Ishikawa (cell line): ENCODE measurements at regions not wholly inside any gene's neighbourhood (a gene's known extent, or its start where the extent isn't known, plus 50 kb on each side); places are given as distances from the start of the nearest gene placed in this dataset.

Source experiments
- CEBPB ChIP-seq: IDR thresholded peaks from 2 replicates; pipeline ENCODE4 v1.6.1; 2012
- CREB1 ChIP-seq: IDR thresholded peaks from 2 replicates; pipeline ENCODE4 v1.6.1; 2012; ENCODE audit warnings: low read depth
- EGR1 ChIP-seq: IDR thresholded peaks from 2 replicates; pipeline ENCODE4 v1.6.1; 2012
- EP300 ChIP-seq: IDR thresholded peaks from 2 replicates; pipeline ENCODE4 v1.6.1; 2012; ENCODE audit warnings: borderline replicate concordance
- FOXM1 ChIP-seq: IDR thresholded peaks from 2 replicates; pipeline ENCODE4 v1.6.1; 2012; ENCODE audit warnings: low read depth, borderline replicate concordance
- NFIC ChIP-seq: IDR thresholded peaks from 2 replicates; pipeline ENCODE4 v1.6.1; 2012
- RAD21 ChIP-seq: IDR thresholded peaks from 2 replicates; pipeline ENCODE4 v1.6.1; 2012; ENCODE audit warnings: low read depth
- REST ChIP-seq: IDR thresholded peaks from 2 replicates; pipeline ENCODE4 v1.6.1; 2012; ENCODE audit warnings: low read depth, mild to moderate bottlenecking
- TAF1 ChIP-seq: IDR thresholded peaks from 2 replicates; pipeline ENCODE4 v1.6.1; 2012; ENCODE audit warnings: low read depth, mild to moderate bottlenecking
- TCF12 ChIP-seq: IDR thresholded peaks from 2 replicates; pipeline ENCODE4 v1.6.1; 2012; ENCODE audit warnings: low read depth
- TEAD4 ChIP-seq: IDR thresholded peaks from 2 replicates; pipeline ENCODE4 v1.6.1; 2012
- YY1 ChIP-seq: IDR thresholded peaks from 2 replicates; pipeline ENCODE4 v1.6.1; 2012; ENCODE audit warnings: low read depth
- ZBTB7A ChIP-seq: IDR thresholded peaks from 2 replicates; pipeline ENCODE4 v1.6.1; 2012; ENCODE audit warnings: low read depth
- TF ChIP-seq, protein P1 (sequence below): IDR thresholded peaks from 2 replicates; pipeline ENCODE4 v1.6.1; 2012
- TF ChIP-seq, protein P2 (sequence below): IDR thresholded peaks from 2 replicates; pipeline ENCODE4 v1.6.1; 2012

- TF ChIP-seq FOXM1 (no peak), TAF1 (no peak), TCF12 (no peak), NFIC (no peak), EP300 (no peak), REST (no peak), RAD21 (no peak), CREB1 (no peak), EGR1 (no peak), CEBPB (no peak), YY1 (no peak)
- TF ChIP-seq, protein P1, sequence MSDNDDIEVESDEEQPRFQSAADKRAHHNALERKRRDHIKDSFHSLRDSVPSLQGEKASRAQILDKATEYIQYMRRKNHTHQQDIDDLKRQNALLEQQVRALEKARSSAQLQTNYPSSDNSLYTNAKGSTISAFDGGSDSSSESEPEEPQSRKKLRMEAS = no peak
- TF ChIP-seq, protein P2, sequence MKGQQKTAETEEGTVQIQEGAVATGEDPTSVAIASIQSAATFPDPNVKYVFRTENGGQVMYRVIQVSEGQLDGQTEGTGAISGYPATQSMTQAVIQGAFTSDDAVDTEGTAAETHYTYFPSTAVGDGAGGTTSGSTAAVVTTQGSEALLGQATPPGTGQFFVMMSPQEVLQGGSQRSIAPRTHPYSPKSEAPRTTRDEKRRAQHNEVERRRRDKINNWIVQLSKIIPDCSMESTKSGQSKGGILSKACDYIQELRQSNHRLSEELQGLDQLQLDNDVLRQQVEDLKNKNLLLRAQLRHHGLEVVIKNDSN = no peak
These were observed 56.3 kb upstream of the ZNF92 start for GRCh38 chr7:65317372-65317771.

DNA sequence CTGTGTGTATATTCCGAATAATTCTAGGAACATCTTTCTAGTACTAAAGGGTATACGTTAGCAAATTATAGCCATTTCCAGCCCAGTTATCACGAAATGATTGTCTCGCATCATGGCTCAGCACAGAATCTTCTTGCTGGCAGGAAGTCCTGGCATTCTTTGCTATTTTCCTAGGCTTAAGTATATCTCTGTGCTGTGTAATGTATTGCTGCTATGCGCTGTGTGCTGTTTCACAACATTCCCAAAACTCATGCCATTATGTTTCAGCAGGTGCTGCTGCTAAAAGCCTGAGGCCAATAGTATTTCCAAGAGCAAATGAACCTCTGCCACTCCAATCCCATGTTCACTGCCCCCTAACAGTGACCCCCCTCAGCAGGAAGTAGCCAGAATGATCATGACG lies 62.9 kb upstream of the ZNF92 start:
- TF ChIP-seq, protein P1 = no peak
- TF ChIP-seq, protein P2 = no peak
- TF ChIP-seq TEAD4 = no peak
- TF ChIP-seq CREB1 = no peak
- no peak for TF ChIP-seq ZBTB7A
- no peak for TF ChIP-seq TCF12
- TF ChIP-seq FOXM1 = no peak
- TF ChIP-seq REST = no peak
- no peak for TF ChIP-seq EGR1
- no peak for TF ChIP-seq YY1
- TF ChIP-seq EP300 = no peak
- TF ChIP-seq NFIC = no peak
- TF ChIP-seq CEBPB = no peak
- no peak for TF ChIP-seq RAD21
- TF ChIP-seq TAF1 = no peak

- TF ChIP-seq CEBPB = no peak
- TF ChIP-seq CREB1 = no peak
- no peak for TF ChIP-seq TAF1
- no peak for TF ChIP-seq TCF12
- TF ChIP-seq TEAD4 = no peak
- TF ChIP-seq EP300 = no peak
- TF ChIP-seq YY1 = no peak
- TF ChIP-seq, protein P2 = no peak
- TF ChIP-seq EGR1 = no peak
- TF ChIP-seq RAD21 = no peak
- TF ChIP-seq, protein P1 = no peak
- no peak for TF ChIP-seq NFIC
- TF ChIP-seq REST = no peak
- no peak for TF ChIP-seq FOXM1
- TF ChIP-seq ZBTB7A = no peak
These were observed 65.4 kb upstream of the ZNF92 start for GRCh38 chr7:65308300-65308678.

DNA sequence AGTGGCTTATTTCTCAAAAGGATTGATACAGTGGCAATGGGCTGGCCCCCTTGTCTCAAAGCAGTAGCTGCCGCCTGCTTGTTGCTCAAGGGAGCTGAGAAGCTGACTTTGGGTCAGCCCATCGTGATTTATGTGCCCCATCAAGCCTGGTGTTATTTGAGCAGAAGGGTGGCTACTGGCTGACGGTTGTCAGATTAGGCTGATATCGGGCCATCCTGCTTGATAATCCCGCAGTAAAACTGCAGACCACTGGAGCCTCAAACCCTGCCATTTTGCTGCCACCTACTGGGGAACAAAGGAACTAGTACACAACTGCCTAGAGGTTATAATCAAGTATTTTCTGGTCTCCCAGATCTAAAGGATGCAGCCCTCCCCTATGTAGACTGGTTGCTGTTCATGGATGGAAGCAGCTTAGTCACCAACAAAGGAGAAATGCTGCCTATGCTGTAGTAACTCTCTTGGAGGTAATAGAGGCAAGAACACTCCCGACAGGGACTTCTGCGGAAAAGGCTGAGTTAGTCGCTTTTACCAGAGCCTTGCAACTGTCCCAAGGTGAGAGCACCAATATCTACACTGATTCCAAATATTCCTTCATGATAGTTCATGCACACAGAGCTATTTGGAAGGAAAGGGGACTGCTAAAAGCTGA lies 65.9 kb upstream of the ZNF92 start:
- no peak for TF ChIP-seq TAF1
- peak; percentile 95 for TF ChIP-seq RAD21
